ENCODE measurements at regions not wholly inside any gene's neighbourhood (a gene's known extent, or its start where the extent isn't known, plus 50 kb on each side); places are given as distances from the start of the nearest gene placed in this dataset.

DNA sequence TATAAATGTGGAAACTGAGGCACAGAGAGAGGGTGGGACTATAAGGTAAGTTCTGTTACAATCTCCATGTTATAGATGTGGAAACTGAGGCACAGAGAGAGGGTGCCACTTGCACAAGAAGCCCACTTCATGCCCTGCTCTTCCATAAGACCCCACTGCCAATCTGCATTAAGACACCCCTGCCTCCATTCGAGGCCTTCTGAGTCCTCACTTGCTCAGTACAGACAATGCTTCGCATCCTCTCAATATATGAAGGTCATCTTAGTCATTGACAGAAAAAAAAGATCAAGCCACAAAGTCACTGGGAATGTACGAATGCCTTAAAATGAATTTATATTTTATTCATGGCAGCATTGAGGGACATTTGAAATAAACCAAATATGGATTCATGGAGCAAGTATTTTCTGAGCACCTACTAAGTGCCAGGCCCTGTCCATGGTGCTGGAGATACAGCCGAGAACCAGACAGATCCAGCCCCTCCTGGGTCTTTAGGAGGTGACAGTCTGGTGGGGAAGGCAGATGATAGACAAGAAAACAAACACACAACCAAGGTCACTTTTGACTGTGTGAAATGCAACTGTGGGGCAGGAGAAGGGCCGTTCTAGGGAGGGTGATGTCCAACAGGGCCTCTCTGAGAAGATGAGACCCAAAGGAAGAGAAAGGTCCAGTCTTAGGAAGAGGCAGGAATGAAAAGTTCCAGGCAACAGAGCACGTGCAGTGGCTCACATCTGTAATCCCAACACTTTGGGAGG lies 92.5 kb upstream of the PTPN1 start:
- 82% methylated on average over 6 of the region's 6 CpGs for WGBS
- H3K4me1 ChIP-seq (ENCODE audit: insufficient read depth, low read length), result peaks cover 8% of the 10 kb centered on the region

DNA sequence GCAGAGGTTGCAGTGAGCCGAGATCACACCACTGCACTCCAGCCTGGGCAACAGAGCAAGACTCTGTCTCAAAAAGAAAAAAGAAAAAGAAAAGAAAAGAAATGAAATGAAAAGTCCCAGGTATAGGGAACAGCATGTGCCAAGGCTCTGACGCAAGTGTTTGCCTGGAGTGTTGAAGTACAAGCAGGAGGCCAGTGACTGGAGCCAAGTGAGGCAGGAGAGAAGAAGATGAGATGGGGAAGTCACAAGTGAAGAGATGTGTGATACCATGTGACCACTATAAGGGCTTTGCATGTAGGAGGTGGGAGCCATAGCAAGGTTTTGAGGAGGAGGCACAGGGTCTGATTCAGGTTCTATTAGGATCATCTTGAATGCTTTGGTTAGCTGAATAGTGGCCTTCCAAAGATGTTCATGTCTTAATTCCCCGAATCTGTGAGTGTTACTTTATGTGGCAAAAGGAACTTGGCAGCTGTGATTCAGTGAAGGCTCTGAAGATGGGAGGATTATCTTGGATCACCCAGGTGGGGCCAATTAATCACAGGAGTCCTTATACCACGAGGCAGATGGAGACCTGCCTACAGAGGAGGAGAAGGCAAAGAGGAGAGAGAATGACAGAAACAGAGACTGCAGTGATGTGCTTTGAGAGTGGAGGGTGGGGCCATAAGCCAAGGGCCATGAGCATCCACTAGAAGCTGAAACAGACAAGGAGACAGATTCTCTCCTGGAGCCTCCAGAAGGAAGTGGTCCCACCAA lies 91.1 kb upstream of the PTPN1 start:
- Histone ChIP-seq H3K27me3 (ENCODE audit: insufficient read depth, low read length) (no peaks in the 10 kb centered on the region), H3K9me3 (ENCODE audit: insufficient read depth, low read depth, low read length) (peaks cover 3% of the 10 kb centered on the region; the same call in 1 of the 2 replicates), H3K9ac (ENCODE audit: low read depth, low read length) (no peak overlapping the region), H3K27ac (ENCODE audit: low read depth, low read length) (no peak overlapping the region), H3K4me1 (ENCODE audit: insufficient read depth, low read length) (peaks cover 8% of the 10 kb centered on the region), H3K4me3 (ENCODE audit: low read length) (no peak overlapping the region), H3K36me3 (ENCODE audit: insufficient read depth, low read length) (no peaks in the 10 kb centered on the region)
- 89% methylated on average over 4 of the region's 4 CpGs for WGBS

More for the DNA sequence above, 92.5 kb upstream of the PTPN1 start:
- Histone ChIP-seq H3K9ac (ENCODE audit: low read depth, low read length) (no peak overlapping the region), H3K27me3 (ENCODE audit: insufficient read depth, low read length) (no peaks in the 10 kb centered on the region), H3K4me3 (ENCODE audit: low read length) (no peak overlapping the region), H3K9me3 (ENCODE audit: insufficient read depth, low read depth, low read length) (peaks cover 4% of the 10 kb centered on the region; the same call in 1 of the 2 replicates), H3K36me3 (ENCODE audit: insufficient read depth, low read length) (no peaks in the 10 kb centered on the region), H3K27ac (ENCODE audit: low read depth, low read length) (no peak overlapping the region)

DNA sequence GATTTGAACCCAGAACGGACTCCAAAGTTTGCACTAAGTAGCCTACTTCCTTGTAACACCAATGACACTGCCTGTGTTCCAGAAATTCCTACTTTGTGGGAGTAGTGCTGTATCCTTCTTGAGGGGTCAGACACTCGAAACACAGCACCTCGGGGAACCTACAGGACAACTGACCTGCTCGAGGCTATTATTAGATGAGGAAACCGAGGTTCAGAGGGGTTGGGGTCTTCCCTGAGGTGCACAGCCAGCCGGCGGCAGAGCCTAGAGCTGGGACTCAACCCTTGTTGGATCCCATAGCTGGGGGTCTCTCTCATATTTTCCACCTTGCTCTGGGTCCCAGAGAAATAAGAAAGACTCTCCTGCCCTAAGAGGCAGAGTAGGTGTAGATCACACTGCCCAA lies 89.8 kb upstream of the PTPN1 start:
- H3K9ac ChIP-seq (ENCODE audit: low read depth, low read length), result no peak overlapping the region
- no peaks in the 10 kb centered on the region for H3K27me3 ChIP-seq (ENCODE audit: insufficient read depth, low read length)
- H3K4me3 ChIP-seq (ENCODE audit: low read length), result no peak overlapping the region
- H3K36me3 ChIP-seq (ENCODE audit: insufficient read depth, low read length), result no peaks in the 10 kb centered on the region
- peaks cover 3% of the 10 kb centered on the region; the same call in 1 of the 2 replicates for H3K4me1 ChIP-seq (ENCODE audit: insufficient read depth, low read length)
- 93% methylated on average over 7 of the region's 7 CpGs for WGBS
- H3K9me3 ChIP-seq (ENCODE audit: insufficient read depth, low read depth, low read length), result no peaks in the 10 kb centered on the region
- no peak overlapping the region for H3K27ac ChIP-seq (ENCODE audit: low read depth, low read length)

- H3K9me3 ChIP-seq (ENCODE audit: insufficient read depth, low read depth, low read length), result no peaks in the 10 kb centered on the region
- no peaks in the 10 kb centered on the region for H3K36me3 ChIP-seq (ENCODE audit: insufficient read depth, low read length)
- no peak overlapping the region for H3K9ac ChIP-seq (ENCODE audit: low read depth, low read length)
- H3K4me3 ChIP-seq (ENCODE audit: low read length), result no peak overlapping the region
- no peak overlapping the region for H3K27ac ChIP-seq (ENCODE audit: low read depth, low read length)
- WGBS, result 90% methylated on average over 6 of the region's 6 CpGs
- no peaks in the 10 kb centered on the region for H3K4me1 ChIP-seq (ENCODE audit: insufficient read depth, low read length)
- no peaks in the 10 kb centered on the region for H3K27me3 ChIP-seq (ENCODE audit: insufficient read depth, low read length)
These were observed 88.5 kb upstream of the PTPN1 start for GRCh38 chr20:50421356-50422340.

GRCh38 chr20:50423758-50424157 lies 86.4 kb upstream of the PTPN1 start:
- no peak overlapping the region for H3K27ac ChIP-seq (ENCODE audit: low read depth, low read length)
- H3K4me3 ChIP-seq (ENCODE audit: low read length), result no peak overlapping the region
- H3K9ac ChIP-seq (ENCODE audit: low read depth, low read length), result no peak overlapping the region
- H3K27me3 ChIP-seq (ENCODE audit: insufficient read depth, low read length), result no peaks in the 10 kb centered on the region
- no peaks in the 10 kb centered on the region for H3K36me3 ChIP-seq (ENCODE audit: insufficient read depth, low read length)
- WGBS, result 96% methylated on average over 5 of the region's 6 CpGs
- no peaks in the 10 kb centered on the region for H3K9me3 ChIP-seq (ENCODE audit: insufficient read depth, low read depth, low read length)
- no peaks in the 10 kb centered on the region for H3K4me1 ChIP-seq (ENCODE audit: insufficient read depth, low read length)

GRCh38 chr20:50425076-50425475 lies 85.1 kb upstream of the PTPN1 start:
- Histone ChIP-seq H3K4me1 (ENCODE audit: insufficient read depth, low read length) (no peaks in the 10 kb centered on the region), H3K27ac (ENCODE audit: low read depth, low read length) (no peak overlapping the region), H3K9ac (ENCODE audit: low read depth, low read length) (no peak overlapping the region), H3K36me3 (ENCODE audit: insufficient read depth, low read length) (no peaks in the 10 kb centered on the region), H3K27me3 (ENCODE audit: insufficient read depth, low read length) (no peaks in the 10 kb centered on the region), H3K4me3 (ENCODE audit: low read length) (no peak overlapping the region), H3K9me3 (ENCODE audit: insufficient read depth, low read depth, low read length) (no peaks in the 10 kb centered on the region)
- WGBS, result 86% methylated on average over 3 of the region's 3 CpGs

- Histone ChIP-seq H3K36me3 (ENCODE audit: insufficient read depth, low read length) (no peaks in the 10 kb centered on the region), H3K9me3 (ENCODE audit: insufficient read depth, low read depth, low read length) (no peaks in the 10 kb centered on the region), H3K27me3 (ENCODE audit: insufficient read depth, low read length) (no peaks in the 10 kb centered on the region), H3K9ac (ENCODE audit: low read depth, low read length) (no peak overlapping the region), H3K4me1 (ENCODE audit: insufficient read depth, low read length) (no peaks in the 10 kb centered on the region), H3K27ac (ENCODE audit: low read depth, low read length) (no peak overlapping the region), H3K4me3 (ENCODE audit: low read length) (no peak overlapping the region)
- WGBS, result 86% methylated on average over 5 of the region's 6 CpGs
These were observed 83.1 kb upstream of the PTPN1 start for GRCh38 chr20:50426866-50427718.

DNA sequence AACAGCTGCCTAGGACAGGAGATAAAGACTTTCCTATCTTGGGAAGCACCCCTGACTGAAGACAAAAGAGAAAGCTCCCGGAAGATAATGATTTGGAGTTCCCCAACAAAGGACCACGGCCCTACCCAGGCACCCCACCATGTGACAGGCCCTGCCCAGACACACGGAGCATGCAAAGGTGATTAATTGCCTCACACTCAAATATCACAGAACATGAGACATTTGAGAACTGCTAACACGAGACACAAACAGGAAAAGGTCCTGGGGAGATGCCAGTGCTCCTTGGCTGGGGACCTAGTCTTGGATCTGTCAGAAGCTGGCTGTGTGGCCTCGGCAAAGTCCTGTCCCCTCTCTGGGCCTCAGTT lies 82.5 kb upstream of the PTPN1 start:
- no peak overlapping the region for H3K27ac ChIP-seq (ENCODE audit: low read depth, low read length)
- H3K9me3 ChIP-seq (ENCODE audit: insufficient read depth, low read depth, low read length), result no peaks in the 10 kb centered on the region
- no peaks in the 10 kb centered on the region for H3K36me3 ChIP-seq (ENCODE audit: insufficient read depth, low read length)
- no peaks in the 10 kb centered on the region for H3K27me3 ChIP-seq (ENCODE audit: insufficient read depth, low read length)
- H3K4me1 ChIP-seq (ENCODE audit: insufficient read depth, low read length), result no peaks in the 10 kb centered on the region
- WGBS, result 75% methylated on average over 5 of the region's 5 CpGs
- H3K9ac ChIP-seq (ENCODE audit: low read depth, low read length), result no peak overlapping the region
- H3K4me3 ChIP-seq (ENCODE audit: low read length), result no peak overlapping the region

- H3K9ac ChIP-seq (ENCODE audit: low read depth, low read length), result no peak overlapping the region
- H3K4me1 ChIP-seq (ENCODE audit: insufficient read depth, low read length), result peaks cover under 1% of the 10 kb centered on the region; the same call in 1 of the 2 replicates
- WGBS, result 93% methylated on average over 6 of the region's 6 CpGs
These were observed 81.9 kb upstream of the PTPN1 start for GRCh38 chr20:50428097-50428828.

DNA sequence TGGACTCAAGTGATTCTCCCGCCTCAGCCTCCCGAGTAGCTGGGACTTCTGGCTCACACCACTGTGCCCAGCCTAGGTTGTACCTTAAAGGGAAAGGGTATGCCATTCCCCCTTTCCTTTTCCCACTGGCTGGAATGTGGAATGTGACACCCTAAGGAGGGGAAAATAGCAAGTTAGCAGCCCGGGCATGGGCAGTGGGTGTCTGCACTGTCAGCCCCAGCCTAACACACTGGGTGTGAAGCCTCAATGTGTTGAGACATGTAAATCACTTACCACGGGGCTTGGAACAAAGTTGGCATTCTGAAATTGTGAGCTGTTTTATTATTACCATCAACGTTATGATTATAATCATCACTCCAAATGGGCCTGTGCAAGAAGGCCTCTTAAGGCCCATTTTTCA lies 80.8 kb upstream of the PTPN1 start:
- 84% methylated on average over 5 of the region's 5 CpGs for WGBS
- Histone ChIP-seq H3K4me3 (ENCODE audit: low read length) (no peak overlapping the region), H3K9ac (ENCODE audit: low read depth, low read length) (no peak overlapping the region), H3K27ac (ENCODE audit: low read depth, low read length) (no peak overlapping the region), H3K4me1 (ENCODE audit: insufficient read depth, low read length) (peaks cover 8% of the 10 kb centered on the region), H3K9me3 (ENCODE audit: insufficient read depth, low read depth, low read length) (no peaks in the 10 kb centered on the region), H3K36me3 (ENCODE audit: insufficient read depth, low read length) (no peaks in the 10 kb centered on the region), H3K27me3 (ENCODE audit: insufficient read depth, low read length) (no peaks in the 10 kb centered on the region)

More at GRCh38 chr20:50428097-50428828, 81.9 kb upstream of the PTPN1 start:
- no peak overlapping the region for H3K4me3 ChIP-seq (ENCODE audit: low read length)
- no peak overlapping the region for H3K27ac ChIP-seq (ENCODE audit: low read depth, low read length)
- no peaks in the 10 kb centered on the region for H3K36me3 ChIP-seq (ENCODE audit: insufficient read depth, low read length)
- H3K9me3 ChIP-seq (ENCODE audit: insufficient read depth, low read depth, low read length), result no peaks in the 10 kb centered on the region
- H3K27me3 ChIP-seq (ENCODE audit: insufficient read depth, low read length), result no peaks in the 10 kb centered on the region
